ENCODE measurements at regions not wholly inside any gene's neighbourhood (a gene's known extent, or its start where the extent isn't known, plus 50 kb on each side); places are given as distances from the start of the nearest gene placed in this dataset.

DNA sequence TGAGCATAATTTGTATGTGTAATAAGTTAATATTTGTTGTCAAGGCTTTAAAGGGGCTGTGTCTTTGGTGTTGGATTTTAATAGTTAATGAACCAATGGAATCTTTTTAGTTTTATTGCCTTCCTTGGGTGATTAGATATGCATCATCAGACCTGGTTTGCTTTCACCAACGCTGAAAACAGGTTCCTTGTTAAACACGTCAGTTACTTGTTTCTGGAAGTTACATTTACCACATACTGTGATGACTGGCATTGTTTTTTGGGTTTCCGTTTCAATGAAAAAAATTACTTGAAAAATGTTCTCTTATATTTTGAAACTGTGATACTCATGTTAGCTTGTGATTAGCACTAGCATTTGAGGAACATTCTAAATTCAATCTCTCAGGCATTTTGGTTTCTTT, 58.6 kb upstream of the RNF144B start:
- TF ChIP-seq, protein P1, sequence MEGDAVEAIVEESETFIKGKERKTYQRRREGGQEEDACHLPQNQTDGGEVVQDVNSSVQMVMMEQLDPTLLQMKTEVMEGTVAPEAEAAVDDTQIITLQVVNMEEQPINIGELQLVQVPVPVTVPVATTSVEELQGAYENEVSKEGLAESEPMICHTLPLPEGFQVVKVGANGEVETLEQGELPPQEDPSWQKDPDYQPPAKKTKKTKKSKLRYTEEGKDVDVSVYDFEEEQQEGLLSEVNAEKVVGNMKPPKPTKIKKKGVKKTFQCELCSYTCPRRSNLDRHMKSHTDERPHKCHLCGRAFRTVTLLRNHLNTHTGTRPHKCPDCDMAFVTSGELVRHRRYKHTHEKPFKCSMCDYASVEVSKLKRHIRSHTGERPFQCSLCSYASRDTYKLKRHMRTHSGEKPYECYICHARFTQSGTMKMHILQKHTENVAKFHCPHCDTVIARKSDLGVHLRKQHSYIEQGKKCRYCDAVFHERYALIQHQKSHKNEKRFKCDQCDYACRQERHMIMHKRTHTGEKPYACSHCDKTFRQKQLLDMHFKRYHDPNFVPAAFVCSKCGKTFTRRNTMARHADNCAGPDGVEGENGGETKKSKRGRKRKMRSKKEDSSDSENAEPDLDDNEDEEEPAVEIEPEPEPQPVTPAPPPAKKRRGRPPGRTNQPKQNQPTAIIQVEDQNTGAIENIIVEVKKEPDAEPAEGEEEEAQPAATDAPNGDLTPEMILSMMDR (IDR thresholded peaks at IDR 0.05) = no peak
- no peak for TF ChIP-seq POLR2A (IDR thresholded peaks at IDR 0.05)

All from right lobe of liver (tissue), 4 donors.